ENCODE measurements at regions not wholly inside any gene's neighbourhood (a gene's known extent, or its start where the extent isn't known, plus 50 kb on each side); places are given as distances from the start of the nearest gene placed in this dataset.

DNA sequence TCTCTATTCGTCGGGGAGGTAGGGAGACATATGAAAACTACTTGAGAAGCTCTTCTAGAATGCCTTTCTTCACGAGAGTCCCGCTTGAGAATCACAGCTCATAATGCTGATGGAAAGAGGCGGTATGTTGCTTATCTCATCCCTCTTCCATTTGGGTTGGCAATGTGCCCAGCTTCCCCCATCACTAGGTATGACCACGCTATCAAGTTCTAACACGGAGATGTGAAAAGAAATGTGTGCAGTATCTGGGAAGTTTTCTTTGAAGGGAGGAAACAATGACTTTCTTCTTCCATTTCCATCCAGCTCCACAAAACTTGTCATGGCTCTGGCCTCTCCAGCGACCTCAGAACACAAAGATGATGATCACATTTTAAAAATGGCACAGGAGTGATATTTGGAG, 742.4 kb downstream of the DCDC2C start:
- H3K27ac Mint-ChIP-seq = no peak overlapping the region
- no peaks in the 10 kb centered on the region for H3K4me1 Mint-ChIP-seq
- H3K4me3 Mint-ChIP-seq = no peak overlapping the region
- ATAC-seq (ENCODE audit: low read depth) = no peak
- ChIA-PET CTCF (no interaction called here), POLR2A (no interaction called here)
- H3K27me3 Mint-ChIP-seq = no peaks in the 10 kb centered on the region
- peaks cover 3% of the 10 kb centered on the region for H3K9me3 Mint-ChIP-seq
- no peak for TF ChIP-seq CTCF (IDR thresholded peaks at IDR 0.05)
- intact Hi-C loops (cut with micrococcal nuclease) = no loop called here
- H3K36me3 Mint-ChIP-seq (ENCODE audit: low read depth) = no peaks in the 10 kb centered on the region
- DNase-seq = no peak

GRCh38 chr2:4454907-4455306, 751.5 kb downstream of the DCDC2C start:
- DNase-seq (no peak), ATAC-seq (ENCODE audit: low read depth) (no peak)
- no peaks in the 10 kb centered on the region for H3K9me3 Mint-ChIP-seq
- no peak for TF ChIP-seq CTCF (IDR thresholded peaks at IDR 0.05)
- CTCF ChIA-PET = no interaction called here
- no peak overlapping the region for H3K4me3 Mint-ChIP-seq
- POLR2A ChIA-PET = no interaction called here
- H3K36me3 Mint-ChIP-seq (ENCODE audit: low read depth) = no peaks in the 10 kb centered on the region
- no peak overlapping the region for H3K27ac Mint-ChIP-seq
- H3K4me1 Mint-ChIP-seq = no peaks in the 10 kb centered on the region
- intact Hi-C loops (cut with micrococcal nuclease) = no loop called here
- H3K27me3 Mint-ChIP-seq = no peaks in the 10 kb centered on the region

- ChIA-PET POLR2A (no interaction called here), CTCF (no interaction called here)
- Mint-ChIP-seq H3K36me3 (ENCODE audit: low read depth) (no peaks in the 10 kb centered on the region), H3K9me3 (no peaks in the 10 kb centered on the region), H3K4me1 (no peaks in the 10 kb centered on the region), H3K27me3 (no peaks in the 10 kb centered on the region), H3K4me3 (no peak overlapping the region), H3K27ac (no peak overlapping the region)
- no peak for TF ChIP-seq CTCF (IDR thresholded peaks at IDR 0.05)
- DNase-seq (no peak), ATAC-seq (ENCODE audit: low read depth) (no peak)
- intact Hi-C loops (cut with micrococcal nuclease) = no loop called here
Measured at GRCh38 chr2:4455486-4456155, 752.2 kb downstream of the DCDC2C start.

DNA sequence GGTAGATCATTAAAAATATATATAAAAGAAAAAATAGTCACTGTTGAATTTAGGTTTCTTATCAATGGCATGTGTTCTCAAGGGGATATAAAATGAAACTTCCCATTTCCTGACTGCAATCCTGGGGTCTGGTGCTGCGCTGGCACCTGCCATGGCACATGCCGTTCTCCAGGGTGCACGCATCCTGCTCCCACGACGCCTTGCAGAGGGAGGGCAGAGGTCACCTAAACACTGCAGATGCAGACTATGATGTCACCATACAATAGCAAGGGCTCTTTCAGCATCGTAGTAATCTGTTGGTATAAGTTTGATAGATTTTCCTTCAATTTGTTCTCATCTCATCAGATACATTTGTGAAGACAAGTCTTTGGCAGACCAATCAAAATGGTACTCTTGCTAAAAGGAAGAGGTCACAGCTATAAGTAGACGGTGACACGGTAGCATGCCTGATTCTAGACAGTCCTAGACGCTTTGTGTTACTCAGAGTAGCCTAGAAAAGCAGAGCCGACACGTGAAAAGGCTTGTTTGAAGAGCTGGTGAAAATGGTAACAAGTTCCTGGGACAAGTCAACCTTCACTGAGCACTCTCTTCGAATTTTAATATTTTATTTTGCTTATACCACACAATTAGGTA, 761.4 kb downstream of the DCDC2C start:
- no peaks in the 10 kb centered on the region for H3K9me3 Mint-ChIP-seq
- H3K36me3 Mint-ChIP-seq (ENCODE audit: low read depth) = no peaks in the 10 kb centered on the region
- H3K4me3 Mint-ChIP-seq = no peak overlapping the region
- H3K27me3 Mint-ChIP-seq = no peaks in the 10 kb centered on the region
- DNase-seq = no peak
- no peak for ATAC-seq (ENCODE audit: low read depth)
- intact Hi-C loops (cut with micrococcal nuclease) = no loop called here
- ChIA-PET CTCF (no interaction called here), POLR2A (no interaction called here)
- no peaks in the 10 kb centered on the region for H3K4me1 Mint-ChIP-seq
- H3K27ac Mint-ChIP-seq = no peak overlapping the region
- TF ChIP-seq CTCF (IDR thresholded peaks at IDR 0.05) = no peak

DNA sequence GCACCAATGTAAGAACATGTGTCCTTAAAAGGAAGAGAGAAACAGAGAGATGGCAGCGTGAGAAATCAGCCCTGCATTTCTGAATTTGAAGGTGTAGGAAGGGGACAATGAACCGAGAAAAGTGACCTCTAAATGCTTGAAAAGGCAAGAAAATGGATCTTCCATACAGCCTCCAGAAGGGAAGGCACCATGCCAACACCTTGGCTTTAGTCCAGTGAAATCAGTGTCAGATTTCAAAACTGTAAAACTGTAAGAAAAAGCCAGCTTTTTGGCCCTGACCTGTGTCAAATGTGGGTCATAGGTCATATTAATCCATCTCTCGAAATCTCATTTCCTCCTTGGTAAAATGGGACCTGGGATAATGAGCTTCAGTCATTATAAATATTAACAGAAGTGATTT, 762.3 kb downstream of the DCDC2C start:
- no peak overlapping the region for H3K4me3 Mint-ChIP-seq
- intact Hi-C loops (cut with micrococcal nuclease) = no loop called here
- H3K27me3 Mint-ChIP-seq = no peaks in the 10 kb centered on the region
- CTCF ChIA-PET = no interaction called here
- no peaks in the 10 kb centered on the region for H3K36me3 Mint-ChIP-seq (ENCODE audit: low read depth)
- POLR2A ChIA-PET = no interaction called here
- DNase-seq (no peak), ATAC-seq (ENCODE audit: low read depth) (no peak)
- H3K4me1 Mint-ChIP-seq = no peaks in the 10 kb centered on the region
- H3K27ac Mint-ChIP-seq = no peak overlapping the region
- no peaks in the 10 kb centered on the region for H3K9me3 Mint-ChIP-seq
- no peak for TF ChIP-seq CTCF (IDR thresholded peaks at IDR 0.05)

Measured in activated B cell treated with CpG ODN at 0.5 μM for 24 hours (primary cell).